Transverse colon (tissue), 4 donors: ENCODE measurements at regions not wholly inside any gene's neighbourhood (a gene's known extent, or its start where the extent isn't known, plus 50 kb on each side); places are given as distances from the start of the nearest gene placed in this dataset.

Experiments
- CTCF ChIP-seq, 5 experiments: fragments of 200-600 bp in 3 of 5; fragments of 450-650 bp in 2 of 5; sonication (generic) in 3 of 5; IDR thresholded peaks; 1 replicate in 2 of 5; 2 replicates in 3 of 5; pipeline ENCODE4 v1.5.1; 2016 to 2017; ENCODE audit warnings: antibody characterized with exemption in 5 of 5, inconsistent platforms in 3 of 5, mild to moderate bottlenecking in 2 of 5, moderate library complexity in 1 of 5
- EP300 ChIP-seq: sonication (generic); formaldehyde crosslinking; IDR thresholded peaks from one replicate; pipeline ENCODE4 v1.6.1; 2017; ENCODE audit warnings: antibody characterized with exemption, low read depth
- POLR2A ChIP-seq: fragments of 450-650 bp; IDR thresholded peaks from one replicate; pipeline ENCODE4 v1.6.1; 2016; ENCODE audit warnings: antibody characterized with exemption, mild to moderate bottlenecking, moderate library complexity
- POLR2AphosphoS5 ChIP-seq, 3 donors: sonication (generic); formaldehyde crosslinking; IDR thresholded peaks; one replicate each; pipeline ENCODE4 v1.6.1; 2016; ENCODE audit warnings: antibody characterized with exemption in 3 of 3

- TF ChIP-seq EP300: no peak
- TF ChIP-seq POLR2AphosphoS5 (IDR thresholded peaks at IDR 0.05): no peak
- TF ChIP-seq CTCF (IDR thresholded peaks at IDR 0.05): no peak
- no peak for TF ChIP-seq POLR2A
Measured at GRCh38 chr11:13188179-13188578, 89.4 kb upstream of the BMAL1 start.
